Lower leg skin (tissue), 3 donors: ENCODE measurements at regions not wholly inside any gene's neighbourhood (a gene's known extent, or its start where the extent isn't known, plus 50 kb on each side); places are given as distances from the start of the nearest gene placed in this dataset.

Experiments used
- POLR2A ChIP-seq, 2 donors: fragments of 450-650 bp; IDR thresholded peaks; one replicate each; pipeline ENCODE4 v1.6.1; 2016 to 2017; ENCODE audit warnings: antibody characterized with exemption in 2 of 2, mild to moderate bottlenecking in 1 of 2, moderate library complexity in 1 of 2
- TF ChIP-seq, protein P1 (sequence below), 3 donors: fragments of 450-650 bp; IDR thresholded peaks; one replicate each; pipeline ENCODE4 v1.5.1; 2016; ENCODE audit warnings: antibody characterized with exemption in 3 of 3, mild to moderate bottlenecking in 3 of 3, moderate library complexity in 2 of 3

DNA sequence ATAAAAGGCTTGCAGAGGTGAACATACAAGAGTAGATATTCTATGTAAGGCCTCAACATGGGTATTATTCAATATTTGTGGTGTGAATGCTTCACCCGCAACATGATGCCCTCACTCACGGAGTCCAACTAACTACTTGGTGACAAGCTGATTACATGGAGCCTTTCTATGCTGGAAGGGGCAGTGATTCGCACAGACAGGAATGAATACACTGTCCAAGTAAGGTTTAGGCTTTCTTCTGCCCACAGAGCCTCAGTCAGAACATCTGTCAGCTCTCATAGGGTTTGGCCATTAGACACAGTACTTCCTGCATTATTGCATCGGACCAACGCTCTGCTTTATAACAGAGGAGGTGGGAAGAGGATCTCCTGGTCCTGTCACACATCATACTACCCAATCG, 80.3 kb upstream of the SLC35G4 start:
- TF ChIP-seq, protein P1, sequence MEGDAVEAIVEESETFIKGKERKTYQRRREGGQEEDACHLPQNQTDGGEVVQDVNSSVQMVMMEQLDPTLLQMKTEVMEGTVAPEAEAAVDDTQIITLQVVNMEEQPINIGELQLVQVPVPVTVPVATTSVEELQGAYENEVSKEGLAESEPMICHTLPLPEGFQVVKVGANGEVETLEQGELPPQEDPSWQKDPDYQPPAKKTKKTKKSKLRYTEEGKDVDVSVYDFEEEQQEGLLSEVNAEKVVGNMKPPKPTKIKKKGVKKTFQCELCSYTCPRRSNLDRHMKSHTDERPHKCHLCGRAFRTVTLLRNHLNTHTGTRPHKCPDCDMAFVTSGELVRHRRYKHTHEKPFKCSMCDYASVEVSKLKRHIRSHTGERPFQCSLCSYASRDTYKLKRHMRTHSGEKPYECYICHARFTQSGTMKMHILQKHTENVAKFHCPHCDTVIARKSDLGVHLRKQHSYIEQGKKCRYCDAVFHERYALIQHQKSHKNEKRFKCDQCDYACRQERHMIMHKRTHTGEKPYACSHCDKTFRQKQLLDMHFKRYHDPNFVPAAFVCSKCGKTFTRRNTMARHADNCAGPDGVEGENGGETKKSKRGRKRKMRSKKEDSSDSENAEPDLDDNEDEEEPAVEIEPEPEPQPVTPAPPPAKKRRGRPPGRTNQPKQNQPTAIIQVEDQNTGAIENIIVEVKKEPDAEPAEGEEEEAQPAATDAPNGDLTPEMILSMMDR (IDR thresholded peaks at IDR 0.05), result no peak
- no peak for TF ChIP-seq POLR2A (IDR thresholded peaks at IDR 0.05)
